AG09309 (cell line): ENCODE measurements at regions not wholly inside any gene's neighbourhood (a gene's known extent, or its start where the extent isn't known, plus 50 kb on each side); places are given as distances from the start of the nearest gene placed in this dataset.
"Not testable (repeated sequence)": the region's sequence is repeated elsewhere in the genome, so short reads cannot be mapped to it uniquely, and the experiment has no call there.

ENCODE experiments used
- DNase-seq: peaks from one replicate; pipeline ENCODE4 v3.0.0-alpha.2; 2010; ENCODE audit warnings: low read depth
- H3K4me3 ChIP-seq: 2 replicates; pipeline ENCODE4 v1.5.1; 2011; ENCODE audit warnings: mild to moderate bottlenecking, low read depth, low read length, moderate library complexity; ENCODE audit not compliant: control insufficient read depth
- TF ChIP-seq, protein P1 (sequence below): IDR thresholded peaks from 2 replicates; pipeline ENCODE4 v1.5.1; 2011; ENCODE audit warnings: mild to moderate bottlenecking, low read depth, low read length, inconsistent platforms; ENCODE audit not compliant: insufficient read depth, control insufficient read depth; ENCODE audit errors: missing control alignments

DNA sequence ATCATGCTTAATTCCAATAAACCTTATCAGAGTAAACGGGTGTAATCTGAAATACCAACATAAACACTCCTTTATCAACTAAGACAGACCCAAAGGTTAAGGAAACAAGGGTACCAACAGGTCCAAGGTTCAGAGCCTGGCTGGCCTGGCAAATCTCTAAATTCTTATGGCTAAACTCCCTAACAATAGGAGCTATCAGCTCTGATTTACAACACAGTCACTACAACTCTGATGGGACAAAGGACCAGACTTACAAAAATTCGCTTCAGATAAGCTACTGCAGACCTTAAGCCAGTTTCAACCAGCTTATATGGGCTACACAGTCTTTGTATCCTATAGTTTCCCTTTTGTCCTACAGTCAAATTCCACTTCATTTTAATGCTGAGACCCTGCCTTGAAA lies 381.9 kb downstream of the ZWINT start:
- no peak overlapping the region for H3K4me3 ChIP-seq
- no peak for DNase-seq
- TF ChIP-seq, protein P1, sequence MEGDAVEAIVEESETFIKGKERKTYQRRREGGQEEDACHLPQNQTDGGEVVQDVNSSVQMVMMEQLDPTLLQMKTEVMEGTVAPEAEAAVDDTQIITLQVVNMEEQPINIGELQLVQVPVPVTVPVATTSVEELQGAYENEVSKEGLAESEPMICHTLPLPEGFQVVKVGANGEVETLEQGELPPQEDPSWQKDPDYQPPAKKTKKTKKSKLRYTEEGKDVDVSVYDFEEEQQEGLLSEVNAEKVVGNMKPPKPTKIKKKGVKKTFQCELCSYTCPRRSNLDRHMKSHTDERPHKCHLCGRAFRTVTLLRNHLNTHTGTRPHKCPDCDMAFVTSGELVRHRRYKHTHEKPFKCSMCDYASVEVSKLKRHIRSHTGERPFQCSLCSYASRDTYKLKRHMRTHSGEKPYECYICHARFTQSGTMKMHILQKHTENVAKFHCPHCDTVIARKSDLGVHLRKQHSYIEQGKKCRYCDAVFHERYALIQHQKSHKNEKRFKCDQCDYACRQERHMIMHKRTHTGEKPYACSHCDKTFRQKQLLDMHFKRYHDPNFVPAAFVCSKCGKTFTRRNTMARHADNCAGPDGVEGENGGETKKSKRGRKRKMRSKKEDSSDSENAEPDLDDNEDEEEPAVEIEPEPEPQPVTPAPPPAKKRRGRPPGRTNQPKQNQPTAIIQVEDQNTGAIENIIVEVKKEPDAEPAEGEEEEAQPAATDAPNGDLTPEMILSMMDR = no peak

DNA sequence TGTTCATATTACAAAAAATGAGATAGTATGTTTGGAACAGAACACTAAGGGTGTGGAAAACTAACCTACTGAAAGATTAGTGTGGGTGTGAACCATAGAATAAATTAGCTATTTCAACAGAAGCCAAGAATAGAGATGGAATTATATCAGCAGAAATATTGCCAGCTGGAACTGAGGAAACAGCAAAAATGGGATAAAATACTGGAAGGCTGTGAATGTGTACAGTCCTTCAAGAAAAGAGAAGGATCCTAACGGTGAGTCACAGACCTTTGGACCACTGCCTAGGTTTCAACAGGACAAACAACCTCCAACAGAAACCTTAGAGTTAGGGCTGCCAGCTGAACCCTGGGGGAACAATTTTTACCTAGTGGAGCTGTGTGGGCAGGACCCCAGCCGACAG lies 395.0 kb downstream of the ZWINT start:
- TF ChIP-seq, protein P1 = no peak
- DNase-seq = no peak
- H3K4me3 ChIP-seq = no peak overlapping the region

DNA sequence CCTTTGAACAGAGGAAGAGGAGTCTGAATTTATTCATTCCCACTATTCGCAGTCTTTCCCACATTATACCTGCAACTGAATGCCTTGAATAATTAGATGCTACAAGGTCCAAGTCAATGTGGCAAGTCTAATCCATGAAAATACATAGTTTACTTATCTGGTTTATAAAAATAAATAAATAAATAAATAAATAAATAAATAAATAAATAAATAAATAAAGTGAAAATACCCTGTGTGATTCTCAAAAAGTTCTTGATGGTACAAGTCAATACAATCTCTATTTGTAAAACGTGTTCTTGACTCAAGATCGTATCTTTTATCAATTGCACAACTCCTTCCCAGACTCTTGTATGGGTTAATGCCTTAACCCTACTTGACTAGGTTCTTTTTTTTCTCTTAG lies 417.7 kb downstream of the ZWINT start:
- TF ChIP-seq, protein P1 = no peak
- no peak for DNase-seq

GRCh38 chr10:55929291-55929690 lies 431.8 kb downstream of the ZWINT start:
- TF ChIP-seq, protein P1 = no peak
- H3K4me3 ChIP-seq = no peak overlapping the region
- no peak for DNase-seq

More for the DNA sequence above, 417.7 kb downstream of the ZWINT start:
- no peak overlapping the region for H3K4me3 ChIP-seq

- not testable (repeated sequence) for DNase-seq, H3K4me3 ChIP-seq
Observed at GRCh38 chr10:55899472-55900147, 461.4 kb downstream of the ZWINT start.

GRCh38 chr10:55897490-55897921 lies 463.6 kb downstream of the ZWINT start:
- DNase-seq = no peak
- no peak overlapping the region for H3K4me3 ChIP-seq
- TF ChIP-seq, protein P1 = no peak

- TF ChIP-seq, protein P1 = no peak
Observed at GRCh38 chr10:55892276-55892675, 468.8 kb downstream of the ZWINT start.

More at GRCh38 chr10:55892276-55892675, 468.8 kb downstream of the ZWINT start:
- no peak overlapping the region for H3K4me3 ChIP-seq
- no peak for DNase-seq
